ENCODE measurements at regions not wholly inside any gene's neighbourhood (a gene's known extent, or its start where the extent isn't known, plus 50 kb on each side); places are given as distances from the start of the nearest gene placed in this dataset.

GRCh38 chr2:7207631-7208030 lies 290.4 kb downstream of the RNF144A start:
- no peak for TF ChIP-seq CTCF (IDR thresholded peaks at IDR 0.05; ENCODE audit: low read depth, low read length)
- no peak overlapping the region for H3K4me3 ChIP-seq (ENCODE audit: low read depth, low read length)

GRCh38 chr2:7209757-7210555 lies 292.7 kb downstream of the RNF144A start:
- no peak overlapping the region for H3K4me3 ChIP-seq (ENCODE audit: low read depth, low read length)
- no peak for TF ChIP-seq CTCF (IDR thresholded peaks at IDR 0.05; ENCODE audit: low read depth, low read length)

GRCh38 chr2:7210712-7211111 lies 293.5 kb downstream of the RNF144A start:
- TF ChIP-seq CTCF (IDR thresholded peaks at IDR 0.05; ENCODE audit: low read depth, low read length): no peak
- H3K4me3 ChIP-seq (ENCODE audit: low read depth, low read length): no peak overlapping the region

- no peak for TF ChIP-seq CTCF (IDR thresholded peaks at IDR 0.05; ENCODE audit: low read depth, low read length)
- H3K4me3 ChIP-seq (ENCODE audit: low read depth, low read length): no peak overlapping the region
Measured at GRCh38 chr2:7225848-7226247, 308.6 kb downstream of the RNF144A start.

GRCh38 chr2:7226501-7226900 lies 309.3 kb downstream of the RNF144A start:
- no peak for TF ChIP-seq CTCF (IDR thresholded peaks at IDR 0.05; ENCODE audit: low read depth, low read length)
- H3K4me3 ChIP-seq (ENCODE audit: low read depth, low read length): no peak overlapping the region

- no peak for TF ChIP-seq CTCF (IDR thresholded peaks at IDR 0.05; ENCODE audit: low read depth, low read length)
- no peak overlapping the region for H3K4me3 ChIP-seq (ENCODE audit: low read depth, low read length)
Measured at GRCh38 chr2:7233126-7233525, 315.9 kb downstream of the RNF144A start.

GRCh38 chr2:7237466-7237865 lies 320.3 kb downstream of the RNF144A start:
- no peak for TF ChIP-seq CTCF (IDR thresholded peaks at IDR 0.05; ENCODE audit: low read depth, low read length)
- no peak overlapping the region for H3K4me3 ChIP-seq (ENCODE audit: low read depth, low read length)
